NT2/D1 (cell line): ENCODE measurements at regions not wholly inside any gene's neighbourhood (a gene's known extent, or its start where the extent isn't known, plus 50 kb on each side); places are given as distances from the start of the nearest gene placed in this dataset.

Experiments
- YY1 ChIP-seq: IDR thresholded peaks from 2 replicates; pipeline ENCODE4 v1.6.1; 2011; ENCODE audit not compliant: insufficient read length, insufficient read depth
- ZNF274 ChIP-seq: IDR thresholded peaks from 2 replicates; pipeline ENCODE4 v1.6.1; 2011; ENCODE audit warnings: mild to moderate bottlenecking, low read depth, low read length

DNA sequence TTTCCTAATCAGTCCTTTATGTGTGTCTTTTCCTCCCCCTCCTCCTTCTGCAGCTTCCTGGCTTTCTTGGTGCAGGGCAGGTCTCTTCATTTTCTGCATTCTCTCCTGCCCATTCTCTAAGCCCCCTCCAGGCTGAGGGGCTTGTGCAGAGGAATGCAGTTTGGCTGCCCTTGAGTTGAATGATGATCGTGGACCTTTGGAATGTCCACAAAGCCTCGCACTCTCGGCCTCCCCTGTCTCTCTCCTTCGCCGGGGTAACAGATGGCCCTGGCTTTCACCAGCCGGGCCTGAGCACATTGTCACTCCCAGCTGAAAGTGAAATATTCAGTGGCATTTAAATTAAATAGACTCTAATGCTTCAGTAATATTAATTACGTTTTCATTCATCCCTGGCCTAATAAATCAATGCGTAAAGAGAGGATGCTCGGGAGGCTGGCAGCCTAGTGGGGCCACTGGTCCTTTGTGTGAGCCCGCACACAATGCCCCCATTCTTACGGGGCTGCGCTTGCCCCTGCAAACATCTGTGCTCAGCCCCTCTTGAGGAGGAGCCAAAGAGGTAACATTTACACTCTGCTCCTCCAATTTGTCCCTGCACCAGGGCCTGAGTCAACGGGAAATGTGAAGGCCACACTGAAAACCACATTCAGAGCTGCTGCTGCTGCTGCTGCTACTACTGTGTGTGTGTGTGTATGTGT is 64.9 kb upstream of the PAX6 start:
- TF ChIP-seq YY1 (no peak), ZNF274 (no peak)
